BLaER1 treated with 17β-estradiol and CSF1 and Interleukin-3, amounts not matched to agents 10 nM and 100 nM (cell line): ENCODE measurements at regions not wholly inside any gene's neighbourhood (a gene's known extent, or its start where the extent isn't known, plus 50 kb on each side); places are given as distances from the start of the nearest gene placed in this dataset.
"Not testable (repeated sequence)": the region's sequence is repeated elsewhere in the genome, so short reads cannot be mapped to it uniquely, and the experiment has no call there.

ENCODE experiments used
- H3K27ac ChIP-seq, 11 experiments: shearing (Covaris generic); formaldehyde crosslinking; 2 replicates each; pipeline ENCODE4 v1.8.1; 2022
- H3K27me3 ChIP-seq, 11 experiments: shearing (Covaris generic); formaldehyde crosslinking; 2 replicates each; pipeline ENCODE4 v1.8.1; 2022
- H3K36me3 ChIP-seq, 11 experiments: shearing (Covaris generic); formaldehyde crosslinking; 2 replicates each; pipeline ENCODE4 v1.8.1; 2022
- H3K4me1 ChIP-seq, 10 experiments: shearing (Covaris generic); formaldehyde crosslinking; 2 replicates each; pipeline ENCODE4 v1.8.1; 2022
- H3K4me2 ChIP-seq, 11 experiments: shearing (Covaris generic); formaldehyde crosslinking; 2 replicates each; pipeline ENCODE4 v1.8.1; 2022
- H3K4me3 ChIP-seq, 10 experiments: shearing (Covaris generic); formaldehyde crosslinking; 2 replicates each; pipeline ENCODE4 v1.8.1; 2022
- H3K9ac ChIP-seq, 11 experiments: shearing (Covaris generic); formaldehyde crosslinking; 2 replicates each; pipeline ENCODE4 v1.8.1; 2022
- H3K9me3 ChIP-seq, 11 experiments: shearing (Covaris generic); formaldehyde crosslinking; replicated peaks in 1 of 11; 2 replicates each; pipeline ENCODE4 v1.8.1; 2022
- H4K20me1 ChIP-seq, 11 experiments: shearing (Covaris generic); formaldehyde crosslinking; 2 replicates each; pipeline ENCODE4 v1.8.1; 2022
- Cebpa-rat ChIP-seq, 11 experiments: shearing (Covaris generic); IDR thresholded peaks; 2 replicates each; pipeline ENCODE4 v1.8.1; 2022

DNA sequence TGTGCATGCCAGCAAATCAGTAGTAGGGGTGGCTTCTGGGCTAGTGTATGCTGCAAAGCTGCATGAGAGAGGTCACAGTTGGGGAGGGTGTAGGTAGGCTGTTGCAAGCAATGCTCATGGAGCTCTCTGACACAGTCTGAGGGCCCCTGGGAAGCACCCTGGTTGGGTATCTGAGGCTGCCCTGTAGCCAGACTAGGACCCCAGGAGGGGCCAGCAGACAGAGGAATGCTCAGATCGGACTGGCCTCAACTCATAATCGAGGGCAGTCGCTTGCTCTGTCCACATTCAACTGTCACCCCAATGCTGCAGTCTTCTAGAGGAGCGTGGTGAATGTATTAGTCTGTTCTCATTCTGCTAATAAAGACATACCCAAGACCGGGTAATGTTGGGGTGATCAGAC lies 204.0 kb upstream of the ALG10 start:
- Histone ChIP-seq H3K9me3 (peaks cover 0 to 13% (median 0%) of the 10 kb centered on the region in 11 experiments; a peak in 2 of 22 replicates), H3K27me3 (no peaks in the 10 kb centered on the region), H4K20me1 (no peaks in the 10 kb centered on the region), H3K27ac (no peak overlapping the region), H3K4me3 (no peak overlapping the region), H3K4me1 (no peaks in the 10 kb centered on the region), H3K36me3 (no peaks in the 10 kb centered on the region), H3K9ac (no peak overlapping the region), H3K4me2 (no peak overlapping the region)
- TF ChIP-seq Cebpa-rat (IDR thresholded peaks at IDR 0.05): no peak

DNA sequence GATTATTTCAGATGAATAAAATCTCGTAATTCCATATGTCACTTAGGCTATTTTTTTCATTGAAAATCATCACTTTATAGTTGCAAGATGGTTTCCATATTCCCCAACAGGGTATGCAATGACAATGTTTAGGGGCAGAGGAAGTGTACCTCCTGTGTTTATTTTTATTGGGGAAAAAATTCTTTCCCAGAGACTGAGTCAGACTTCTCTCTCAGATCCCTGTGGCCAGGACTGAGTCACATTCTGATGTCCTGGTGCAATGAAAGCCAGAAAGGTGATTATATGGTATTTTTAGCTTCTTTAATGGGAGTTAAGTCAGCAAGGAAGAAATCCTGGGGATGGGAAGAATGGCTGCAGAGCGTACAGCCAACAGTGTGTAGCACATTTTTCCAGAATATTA lies 196.9 kb upstream of the ALG10 start:
- no peak overlapping the region for H3K9ac ChIP-seq
- H4K20me1 ChIP-seq: no peaks in the 10 kb centered on the region
- H3K4me1 ChIP-seq: no peaks in the 10 kb centered on the region
- no peak overlapping the region for H3K27ac ChIP-seq
- no peaks in the 10 kb centered on the region for H3K9me3 ChIP-seq
- H3K4me3 ChIP-seq: no peak overlapping the region
- H3K27me3 ChIP-seq: no peaks in the 10 kb centered on the region
- no peak for TF ChIP-seq Cebpa-rat (IDR thresholded peaks at IDR 0.05)
- H3K36me3 ChIP-seq: no peaks in the 10 kb centered on the region
- H3K4me2 ChIP-seq: no peak overlapping the region

DNA sequence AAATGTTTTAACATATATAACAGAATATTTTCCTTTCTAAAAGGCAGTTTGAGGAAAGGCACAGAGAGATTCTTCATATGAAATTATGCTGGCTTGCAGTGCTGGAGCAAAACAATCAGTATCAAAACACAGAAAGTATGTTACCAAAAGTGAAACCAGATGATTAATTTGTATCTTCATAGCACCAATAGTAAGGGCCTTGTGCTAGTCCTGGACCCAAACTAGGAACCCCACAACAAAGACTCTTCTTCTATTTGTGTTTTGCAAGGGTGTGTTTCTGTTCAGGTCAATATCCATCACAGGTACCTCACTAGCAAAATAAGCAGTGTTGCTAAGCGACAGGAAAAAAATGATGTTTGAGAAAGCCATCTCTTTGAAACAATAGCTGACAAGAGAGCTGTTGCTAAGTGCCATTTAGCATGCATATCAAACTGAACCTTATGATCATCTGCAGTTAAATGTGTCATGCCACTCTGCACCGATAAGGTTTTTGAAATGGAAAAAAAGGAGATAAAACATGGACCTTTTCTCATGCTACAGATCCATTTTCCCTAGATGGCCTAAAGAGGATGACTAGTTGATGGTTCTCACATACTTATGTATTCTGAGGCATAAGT lies 196.2 kb upstream of the ALG10 start:
- no peaks in the 10 kb centered on the region for H3K27me3 ChIP-seq
- no peak overlapping the region for H3K27ac ChIP-seq
- no peaks in the 10 kb centered on the region for H4K20me1 ChIP-seq
- no peak for TF ChIP-seq Cebpa-rat (IDR thresholded peaks at IDR 0.05)
- H3K36me3 ChIP-seq: no peaks in the 10 kb centered on the region
- no peak overlapping the region for H3K4me2 ChIP-seq
- H3K4me3 ChIP-seq: no peak overlapping the region
- H3K9ac ChIP-seq: no peak overlapping the region
- no peaks in the 10 kb centered on the region for H3K4me1 ChIP-seq
- H3K9me3 ChIP-seq: no peaks in the 10 kb centered on the region

DNA sequence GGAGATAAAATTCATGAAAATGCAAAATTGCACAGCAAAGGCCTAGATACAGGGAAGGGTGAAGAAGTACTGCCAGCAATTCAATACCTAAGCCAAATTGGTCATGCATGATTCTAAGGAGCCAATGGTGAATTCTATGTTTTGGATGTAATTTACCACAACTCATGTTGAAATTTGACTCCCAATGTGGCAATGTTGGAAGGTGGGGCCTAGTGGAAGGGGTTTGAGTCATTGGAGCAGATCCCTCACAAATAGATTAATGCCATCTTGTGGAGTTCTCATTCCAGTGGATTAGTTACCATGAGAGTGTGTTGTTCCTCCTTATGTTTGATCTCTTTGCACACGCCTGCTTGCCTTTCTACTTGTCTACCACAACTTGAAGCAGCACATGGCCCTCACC lies 194.0 kb upstream of the ALG10 start:
- Histone ChIP-seq H3K36me3 (no peaks in the 10 kb centered on the region), H3K4me1 (no peaks in the 10 kb centered on the region), H3K4me3 (no peak overlapping the region), H3K4me2 (no peak overlapping the region), H3K27me3 (no peaks in the 10 kb centered on the region), H3K9ac (no peak overlapping the region), H3K9me3 (no peaks in the 10 kb centered on the region), H3K27ac (no peak overlapping the region), H4K20me1 (no peaks in the 10 kb centered on the region)
- TF ChIP-seq Cebpa-rat (IDR thresholded peaks at IDR 0.05): no peak

DNA sequence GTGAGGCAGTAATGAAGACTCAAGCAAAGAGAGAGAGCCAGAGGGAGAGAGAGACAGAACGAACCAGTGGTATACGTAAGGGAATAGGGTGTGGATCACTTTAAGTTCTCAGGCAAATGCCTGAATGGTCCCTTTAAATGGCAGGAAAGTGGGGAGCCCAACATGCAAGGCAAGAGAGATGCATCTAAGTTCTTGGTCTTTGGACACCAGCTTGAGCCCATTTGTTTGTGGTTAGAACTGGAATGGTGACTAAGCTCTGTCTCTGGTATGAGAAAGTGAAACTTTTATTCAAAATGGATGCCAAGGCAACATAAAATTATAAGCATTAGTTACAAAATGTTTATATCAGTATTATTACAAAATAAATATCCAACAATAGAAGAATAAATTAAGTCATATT lies 192.2 kb upstream of the ALG10 start:
- Histone ChIP-seq H3K27me3 (no peaks in the 10 kb centered on the region), H3K4me1 (no peaks in the 10 kb centered on the region), H3K27ac (no peak overlapping the region), H3K36me3 (no peaks in the 10 kb centered on the region), H3K9ac (no peak overlapping the region), H3K4me3 (no peak overlapping the region), H4K20me1 (no peaks in the 10 kb centered on the region), H3K9me3 (no peaks in the 10 kb centered on the region), H3K4me2 (no peak overlapping the region)
- TF ChIP-seq Cebpa-rat (IDR thresholded peaks at IDR 0.05): no peak

DNA sequence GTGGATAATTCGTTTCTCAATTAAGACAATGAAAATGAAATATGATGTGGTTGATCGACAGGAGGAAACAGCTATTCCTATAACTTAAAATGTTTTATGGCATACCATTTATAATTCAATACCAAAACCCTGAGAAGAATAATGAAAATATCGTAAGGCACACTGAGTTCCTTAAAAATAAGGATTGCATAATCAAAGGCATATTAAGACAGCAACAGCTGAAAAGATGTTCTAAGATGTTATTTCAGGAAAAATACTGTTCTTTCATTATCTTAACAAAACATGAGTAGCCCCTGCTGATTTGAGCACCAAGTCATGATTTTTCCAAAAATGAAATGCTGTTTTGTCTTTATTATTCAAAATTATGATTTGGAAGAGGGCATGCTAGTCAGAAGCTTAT lies 189.4 kb upstream of the ALG10 start:
- H3K4me2 ChIP-seq: no peak overlapping the region
- H3K9me3 ChIP-seq: no peaks in the 10 kb centered on the region; a peak in 1 of 22 replicates
- no peaks in the 10 kb centered on the region for H3K36me3 ChIP-seq
- H3K27ac ChIP-seq: no peak overlapping the region
- 0 out of 22 replicates have a peak, but pooled peaks of 2 of the 11 experiments have one; percentile 29 to 33 for TF ChIP-seq Cebpa-rat (IDR thresholded peaks at IDR 0.05)
- H3K9ac ChIP-seq: no peak overlapping the region
- H3K27me3 ChIP-seq: no peaks in the 10 kb centered on the region
- H4K20me1 ChIP-seq: no peaks in the 10 kb centered on the region
- H3K4me3 ChIP-seq: no peak overlapping the region
- no peaks in the 10 kb centered on the region for H3K4me1 ChIP-seq

DNA sequence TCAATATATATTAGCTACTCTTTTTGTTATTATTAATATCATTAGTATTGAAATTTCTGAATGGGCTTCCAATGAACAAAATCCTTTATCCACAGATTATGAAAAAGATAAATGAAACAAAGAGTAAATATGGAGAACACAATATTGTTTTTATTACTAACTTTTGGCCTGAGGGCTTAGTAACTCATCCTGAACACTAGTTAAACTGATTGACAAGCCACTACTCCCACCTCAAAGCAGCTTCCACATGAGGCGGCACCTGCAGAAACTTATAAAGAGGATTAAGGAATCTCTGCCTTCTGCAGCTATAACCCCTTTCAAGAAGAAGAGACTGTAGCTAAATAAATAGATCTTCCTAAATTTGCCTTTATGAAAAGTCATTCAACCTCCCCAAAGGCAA lies 187.6 kb upstream of the ALG10 start:
- Histone ChIP-seq H3K27me3 (no peaks in the 10 kb centered on the region), H3K36me3 (no peaks in the 10 kb centered on the region), H3K27ac (no peak overlapping the region), H3K4me3 (no peak overlapping the region), H3K9ac (no peak overlapping the region), H3K4me2 (no peak overlapping the region), H3K4me1 (no peaks in the 10 kb centered on the region), H3K9me3 (no peaks in the 10 kb centered on the region; a peak in 1 of 22 replicates), H4K20me1 (no peaks in the 10 kb centered on the region)
- TF ChIP-seq Cebpa-rat (IDR thresholded peaks at IDR 0.05): no peak

DNA sequence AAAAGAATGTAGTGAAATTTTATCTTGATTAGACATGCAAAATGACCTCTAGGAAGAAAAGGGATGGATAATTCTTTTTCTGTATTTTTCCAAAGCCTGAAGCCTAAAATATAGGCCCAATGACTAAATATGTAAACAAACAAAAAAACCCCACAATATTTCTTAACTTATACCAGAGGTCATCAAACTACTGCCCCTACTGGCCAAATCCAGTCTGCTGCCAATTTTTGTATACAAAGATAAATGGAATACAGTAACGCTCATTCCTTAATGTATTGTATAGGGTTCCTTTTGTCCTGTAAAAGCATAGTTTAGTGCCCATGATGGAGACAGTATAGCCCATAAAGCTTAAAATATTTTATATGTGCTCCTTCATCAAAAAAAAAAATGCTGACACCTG lies 145.7 kb upstream of the ALG10 start:
- Histone ChIP-seq H3K27me3 (no peaks in the 10 kb centered on the region), H3K4me2 (no peak overlapping the region), H3K9ac (no peak overlapping the region), H3K36me3 (no peaks in the 10 kb centered on the region), H3K27ac (no peak overlapping the region), H3K9me3 (peaks cover 0 to 22% (median 10%) of the 10 kb centered on the region in 11 experiments; a peak in 8 of 22 replicates), H3K4me1 (no peaks in the 10 kb centered on the region), H3K4me3 (no peak overlapping the region), H4K20me1 (no peaks in the 10 kb centered on the region)
- no peak for TF ChIP-seq Cebpa-rat (IDR thresholded peaks at IDR 0.05)

DNA sequence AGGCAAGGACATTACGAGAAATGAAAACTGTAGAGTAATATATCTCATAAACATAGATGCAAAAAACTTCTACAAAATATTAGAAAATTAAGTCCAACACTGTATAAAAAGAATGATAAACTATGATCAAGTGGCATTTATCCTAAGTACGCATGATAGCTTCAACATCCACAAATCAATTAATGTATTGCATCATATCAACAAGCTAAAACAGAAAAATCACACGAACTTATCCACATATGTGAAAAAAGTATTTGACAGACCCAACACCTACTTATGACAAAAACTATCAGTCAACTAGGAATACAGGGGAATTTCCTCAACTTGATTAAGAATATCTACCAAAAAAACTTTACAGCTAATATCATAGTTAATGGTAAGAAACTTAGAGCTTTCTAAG lies 129.9 kb upstream of the ALG10 start:
- Histone ChIP-seq H4K20me1 (no peaks in the 10 kb centered on the region), H3K27me3 (no peaks in the 10 kb centered on the region), H3K4me1 (no peaks in the 10 kb centered on the region), H3K27ac (no peak overlapping the region), H3K4me2 (no peak overlapping the region), H3K4me3 (no peak overlapping the region), H3K9ac (no peak overlapping the region), H3K36me3 (no peaks in the 10 kb centered on the region), H3K9me3 (no peaks in the 10 kb centered on the region)
- no peak for TF ChIP-seq Cebpa-rat (IDR thresholded peaks at IDR 0.05)

DNA sequence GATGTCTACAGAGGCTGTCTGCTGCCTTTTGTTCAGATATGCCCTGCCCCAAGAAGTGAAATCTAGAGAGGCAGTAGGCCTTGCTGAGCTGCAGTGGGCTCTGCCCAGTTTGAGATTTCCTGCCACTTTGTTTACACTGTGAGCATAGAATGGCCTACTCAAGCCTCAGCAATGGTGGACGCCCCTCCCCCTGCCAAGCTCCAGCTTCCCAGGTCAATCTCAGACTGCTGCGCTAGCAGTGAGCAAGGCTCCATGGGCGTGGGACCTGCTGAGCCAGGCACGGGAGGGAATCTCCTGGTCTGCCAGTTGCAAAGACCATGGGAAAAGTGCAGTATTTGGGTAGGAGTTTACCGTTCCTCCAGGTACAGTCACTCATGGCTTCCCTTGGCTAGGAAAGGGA lies 101.8 kb upstream of the ALG10 start:
- H3K4me1 ChIP-seq, H3K36me3 ChIP-seq, H3K4me2 ChIP-seq, H3K27me3 ChIP-seq, H3K27ac ChIP-seq, H3K4me3 ChIP-seq, H3K9ac ChIP-seq, H4K20me1 ChIP-seq: not testable (repeated sequence)
- H3K9me3 ChIP-seq: peaks cover 19 to 32% (median 26%) of the 10 kb centered on the region in 11 experiments; a peak in 20 of 22 replicates
